A549 (cell line): ENCODE measurements at regions not wholly inside any gene's neighbourhood (a gene's known extent, or its start where the extent isn't known, plus 50 kb on each side); places are given as distances from the start of the nearest gene placed in this dataset.

ENCODE experiments used
- ATAC-seq, 2 experiments: fragments of 200-7000 bp in 1 of 2; fragments of >200 bp in 1 of 2; cut with Nextera tagmentation in 1 of 2; cut with Tn5 transposase in 1 of 2; 3 replicates each; pipeline versions ENCODE4 v1.8.0 to v1.9.1; 2018 to 2020; ENCODE audit warnings: mild to moderate bottlenecking in 1 of 2, moderate library complexity in 1 of 2
- CTCF ChIA-PET: fragments of 300-600 bp; sonication (Branson Sonifier 250); formaldehyde crosslinking; extraction: SDS; loops from one replicate; lab custom pipeline; 2021; ENCODE audit warnings: antibody characterized with exemption, inconsistent platforms; lab: Yijun Ruan, JAX
- POLR2A ChIA-PET: fragments of 350-600 bp; formaldehyde crosslinking; extraction: SDS; loops from one replicate; lab custom pipeline; 2021; ENCODE audit warnings: antibody characterized with exemption, inconsistent platforms; lab: Yijun Ruan, JAX
- DNase-seq, 2 experiments: peaks; one replicate each; pipeline versions ENCODE4 v3.0.0 to v3.0.0-alpha.2; 2011 to 2016; ENCODE audit warnings: low read depth in 1 of 2, low spot score in 1 of 2
- FAIRE-seq: peaks from 2 replicates; lab custom pipeline; 2011; peaks lifted over from hg19 to GRCh38; lab: Jason Lieb, UNC
- H3K27ac ChIP-seq, 2 experiments: fragments of >200 bp; sonication (Bioruptor Twin); formaldehyde crosslinking; 3 replicates each; pipeline ENCODE4 v1.5.1; 2016 to 2017
- H3K4me1 ChIP-seq: fragments of >200 bp; sonication (Bioruptor Twin); formaldehyde crosslinking; 3 replicates; pipeline ENCODE4 v1.6.1; 2016
- H3K4me2 ChIP-seq: fragments of >200 bp; sonication (Bioruptor Twin); formaldehyde crosslinking; 3 replicates; pipeline ENCODE4 v1.6.1; 2016
- H3K4me3 ChIP-seq: fragments of >200 bp; sonication (Bioruptor Twin); formaldehyde crosslinking; 3 replicates; pipeline ENCODE4 v1.5.1; 2016
- H3K9me3 ChIP-seq: fragments of >200 bp; sonication (Bioruptor Twin); formaldehyde crosslinking; 3 replicates; pipeline ENCODE4 v1.6.1; 2016
- BHLHE40 ChIP-seq: IDR thresholded peaks from 2 replicates; pipeline ENCODE4 v1.6.1; 2012; ENCODE audit warnings: low read depth, low read length, inconsistent platforms
- CBX2 ChIP-seq: fragments of 200-600 bp; sonication (generic); IDR thresholded peaks from 2 replicates; pipeline ENCODE4 v1.6.1; 2016; ENCODE audit warnings: low read depth, mild to moderate bottlenecking, borderline replicate concordance
- CBX8 ChIP-seq: fragments of 200-600 bp; sonication (generic); IDR thresholded peaks from 2 replicates; pipeline ENCODE4 v1.6.1; 2016
- EP300 ChIP-seq, 2 experiments: fragments of >200 bp; sonication (Bioruptor Twin); formaldehyde crosslinking; IDR thresholded peaks; 2 replicates in 1 of 2; 3 replicates in 1 of 2; pipeline ENCODE4 v1.6.1; 2016 to 2017
- ESRRA ChIP-seq: fragments of 150-350 bp; IDR thresholded peaks from 2 replicates; pipeline ENCODE4 v1.6.1; 2014; ENCODE audit warnings: mild to moderate bottlenecking, low read length, borderline replicate concordance
- FOSB ChIP-seq: fragments of 250-450 bp; sonication (Bioruptor Pico); IDR thresholded peaks from 2 replicates; pipeline ENCODE4 v1.5.0; 2020; ENCODE audit warnings: mild to moderate bottlenecking, moderate library complexity
- FOSL2 ChIP-seq, 2 experiments: fragments of 450-650 bp in 1 of 2; fragments of >200 bp in 1 of 2; sonication (Bioruptor Twin) in 1 of 2; formaldehyde crosslinking; IDR thresholded peaks; 2 replicates each; pipeline versions ENCODE4 v1.5.0 to v1.6.1; 2016 to 2020; ENCODE audit warnings: mild to moderate bottlenecking in 1 of 2, moderate library complexity in 1 of 2
- FOXS1 ChIP-seq: fragments of 250-450 bp; sonication (Bioruptor Pico); IDR thresholded peaks from 2 replicates; pipeline ENCODE4 v1.5.0; 2020; ENCODE audit warnings: mild to moderate bottlenecking, moderate library complexity
- HOXB13 ChIP-seq: fragments of 250-450 bp; sonication (Bioruptor Pico); IDR thresholded peaks from 2 replicates; pipeline ENCODE4 v1.5.0; 2020; ENCODE audit warnings: low read depth, mild to moderate bottlenecking, moderate library complexity
- JUNB ChIP-seq: fragments of >200 bp; sonication (Bioruptor Twin); formaldehyde crosslinking; IDR thresholded peaks from 2 replicates; pipeline ENCODE4 v1.6.1; 2016
- KDM5A ChIP-seq: fragments of 200-600 bp; sonication (generic); IDR thresholded peaks from 2 replicates; pipeline ENCODE4 v1.6.1; 2016; ENCODE audit warnings: antibody characterized with exemption, mild to moderate bottlenecking
- MAFK ChIP-seq: fragments of 450-650 bp; IDR thresholded peaks from 2 replicates; pipeline ENCODE4 v1.6.1; 2014; ENCODE audit not compliant: partially characterized antibody
- MAZ ChIP-seq: fragments of 150-350 bp; IDR thresholded peaks from 2 replicates; pipeline ENCODE4 v1.6.1; 2014; ENCODE audit warnings: antibody characterized with exemption, low read depth, low read length, borderline replicate concordance
- NPAS2 ChIP-seq: fragments of 250-450 bp; sonication (Bioruptor Pico); IDR thresholded peaks from 2 replicates; pipeline ENCODE4 v1.8.0; 2022; ENCODE audit warnings: mild to moderate bottlenecking, moderate library complexity, borderline replicate concordance
- NR3C1 ChIP-seq: fragments of >200 bp; sonication (Bioruptor Twin); formaldehyde crosslinking; IDR thresholded peaks from 3 replicates; pipeline ENCODE4 v1.6.1; 2017
- PHF8 ChIP-seq: fragments of 200-600 bp; sonication (generic); IDR thresholded peaks from 2 replicates; pipeline ENCODE4 v1.6.1; 2016; ENCODE audit warnings: low read depth, mild to moderate bottlenecking, antibody characterized with exemption, moderate library complexity, borderline replicate concordance
- POLR2AphosphoS2 ChIP-seq: conservative IDR thresholded peaks from 2 replicates; pipeline ENCODE4 v1.6.1; 2012; ENCODE audit warnings: low read length, improper control_type of control experiment, inconsistent platforms
- RAD21 ChIP-seq, 2 experiments: fragments of >200 bp in 1 of 2; sonication (Bioruptor Twin) in 1 of 2; formaldehyde crosslinking in 1 of 2; IDR thresholded peaks in 1 of 2; conservative IDR thresholded peaks in 1 of 2; 2 replicates in 1 of 2; 3 replicates in 1 of 2; pipeline ENCODE4 v1.6.1; 2012 to 2018; ENCODE audit warnings: inconsistent platforms in 1 of 2
- RFX5 ChIP-seq: fragments of 450-650 bp; IDR thresholded peaks from 2 replicates; pipeline ENCODE4 v1.7.1; 2014; ENCODE audit warnings: antibody characterized with exemption, mild to moderate bottlenecking, moderate library complexity
- SMC3 ChIP-seq: fragments of >200 bp; sonication (Bioruptor Twin); formaldehyde crosslinking; IDR thresholded peaks from 3 replicates; pipeline ENCODE4 v1.6.1; 2018; ENCODE audit warnings: inconsistent platforms
- ZFP36 ChIP-seq: fragments of 450-650 bp; IDR thresholded peaks from 2 replicates; pipeline ENCODE4 v1.6.1; 2014; ENCODE audit warnings: borderline replicate concordance; ENCODE audit not compliant: partially characterized antibody
- ZNF302 ChIP-seq: fragments of 250-450 bp; sonication (Bioruptor Pico); IDR thresholded peaks from 2 replicates; pipeline ENCODE4 v1.9.0; 2021; ENCODE audit warnings: inconsistent platforms, mild to moderate bottlenecking, moderate library complexity
- ZSCAN20 ChIP-seq: fragments of 250-450 bp; sonication (Bioruptor Pico); IDR thresholded peaks from 2 replicates; pipeline ENCODE4 v1.8.0; 2022; ENCODE audit warnings: mild to moderate bottlenecking, moderate library complexity
- WGBS: methylation state at CpG from one replicate; pipeline ENCODE4 v1.1.6; 2017; ENCODE audit errors: missing lambda C conversion rate; 5-methylcytosine and 5-hydroxymethylcytosine counted together
- TF ChIP-seq, protein P1 (sequence below): fragments of 450-650 bp; IDR thresholded peaks from 2 replicates; pipeline ENCODE4 v1.6.1; 2014; ENCODE audit warnings: antibody characterized with exemption
- TF ChIP-seq, protein P2 (sequence below): fragments of 250-450 bp; sonication (Bioruptor Pico); IDR thresholded peaks from 2 replicates; pipeline ENCODE4 v1.5.0; 2020; ENCODE audit warnings: low read depth, mild to moderate bottlenecking, moderate library complexity
- TF ChIP-seq, protein P3 (sequence below): fragments of >200 bp; sonication (Bioruptor Twin); formaldehyde crosslinking; IDR thresholded peaks from 3 replicates; pipeline ENCODE4 v1.6.1; 2016
- TF ChIP-seq, protein P4 (sequence below): IDR thresholded peaks from 2 replicates; pipeline ENCODE4 v1.6.1; 2012; ENCODE audit warnings: low read depth, borderline replicate concordance
- TF ChIP-seq, protein P5 (sequence below): fragments of 250-450 bp; sonication (Bioruptor Pico); IDR thresholded peaks from 2 replicates; pipeline ENCODE4 v1.5.0; 2021; ENCODE audit warnings: mild to moderate bottlenecking, moderate library complexity, borderline replicate concordance
- TF ChIP-seq, protein P6 (sequence below): fragments of >200 bp; sonication (Bioruptor Twin); formaldehyde crosslinking; IDR thresholded peaks from 2 replicates; pipeline ENCODE4 v1.6.1; 2016

DNA sequence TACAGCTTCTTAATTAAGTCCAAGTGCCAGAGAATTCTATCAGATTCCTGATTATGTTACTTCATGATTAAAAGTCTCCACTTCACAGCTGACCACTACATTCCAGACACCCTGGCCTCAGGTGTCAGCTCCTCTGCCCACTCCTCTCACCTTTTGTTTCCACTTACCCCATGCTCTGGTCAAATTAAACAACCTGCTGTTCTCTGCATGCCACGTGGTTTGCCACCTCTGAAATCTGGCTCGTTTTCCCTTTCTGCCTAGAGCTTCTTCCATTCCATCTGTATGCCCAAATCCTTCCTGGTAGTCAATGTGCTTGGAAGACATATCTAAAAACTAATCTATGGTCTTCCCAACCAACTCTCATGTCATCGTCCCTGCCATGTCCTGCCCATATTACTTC, 158.6 kb downstream of the ICE1 start:
- ChIA-PET POLR2A (no interaction called here), CTCF (no interaction called here)
- TF ChIP-seq FOXS1 (no peak), FOSL2 (IDR thresholded peaks at IDR 0.05) (no peak), FOSL2 (CRISPR knock-in tag; IDR thresholded peaks at IDR 0.05) (no peak), ESRRA (no peak), ZSCAN20 (CRISPR knock-in tag) (no peak), MAFK (no peak), HOXB13 (no peak), SMC3 (no peak), RFX5 (no peak), ZNF302 (CRISPR knock-in tag) (no peak), CBX2 (no peak), NPAS2 (CRISPR knock-in tag) (no peak)
- TF ChIP-seq, protein P1, sequence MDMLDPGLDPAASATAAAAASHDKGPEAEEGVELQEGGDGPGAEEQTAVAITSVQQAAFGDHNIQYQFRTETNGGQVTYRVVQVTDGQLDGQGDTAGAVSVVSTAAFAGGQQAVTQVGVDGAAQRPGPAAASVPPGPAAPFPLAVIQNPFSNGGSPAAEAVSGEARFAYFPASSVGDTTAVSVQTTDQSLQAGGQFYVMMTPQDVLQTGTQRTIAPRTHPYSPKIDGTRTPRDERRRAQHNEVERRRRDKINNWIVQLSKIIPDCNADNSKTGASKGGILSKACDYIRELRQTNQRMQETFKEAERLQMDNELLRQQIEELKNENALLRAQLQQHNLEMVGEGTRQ = no peak
- H3K4me2 ChIP-seq = no peak overlapping the region
- DNase-seq (no peak), ATAC-seq (no peak), FAIRE-seq (no peak)
- WGBS = 2% methylated on average over 3 of the region's 3 CpGs
- no peak overlapping the region for H3K27ac ChIP-seq
- H3K4me3 ChIP-seq = no peak overlapping the region
- H3K9me3 ChIP-seq = no peaks in the 10 kb centered on the region
- H3K4me1 ChIP-seq = no peaks in the 10 kb centered on the region

DNA sequence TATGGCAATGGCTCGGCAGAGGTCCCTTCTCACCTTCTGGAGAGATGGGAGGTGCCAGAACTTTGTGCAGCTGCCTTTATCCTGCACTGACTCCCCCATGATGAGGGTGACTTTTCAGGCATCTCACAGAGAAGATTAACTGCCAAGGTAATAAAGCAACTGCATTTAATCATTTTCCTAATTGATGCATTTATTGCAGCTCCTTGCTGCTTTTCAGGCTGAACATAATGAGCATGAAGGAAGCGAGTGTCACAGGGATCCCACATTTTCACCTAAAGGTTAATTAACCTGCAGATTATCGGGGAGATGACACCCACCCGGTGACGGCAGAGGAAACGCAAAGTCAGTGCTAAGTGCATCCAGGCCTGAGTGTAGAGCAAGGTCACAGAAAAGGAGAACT, 154.3 kb downstream of the ICE1 start:
- DNase-seq = no peak
- H3K4me2 ChIP-seq = no peak overlapping the region
- CTCF ChIA-PET = no interaction called here
- no peak overlapping the region for H3K4me3 ChIP-seq
- POLR2A ChIA-PET = no interaction called here
- ATAC-seq = no peak
- H3K4me1 ChIP-seq = no peaks in the 10 kb centered on the region
- TF ChIP-seq NR3C1 = no peak
- TF ChIP-seq, protein P2, sequence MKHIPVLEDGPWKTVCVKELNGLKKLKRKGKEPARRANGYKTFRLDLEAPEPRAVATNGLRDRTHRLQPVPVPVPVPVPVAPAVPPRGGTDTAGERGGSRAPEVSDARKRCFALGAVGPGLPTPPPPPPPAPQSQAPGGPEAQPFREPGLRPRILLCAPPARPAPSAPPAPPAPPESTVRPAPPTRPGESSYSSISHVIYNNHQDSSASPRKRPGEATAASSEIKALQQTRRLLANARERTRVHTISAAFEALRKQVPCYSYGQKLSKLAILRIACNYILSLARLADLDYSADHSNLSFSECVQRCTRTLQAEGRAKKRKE (CRISPR knock-in tag) = no peak
- no peak for TF ChIP-seq ZSCAN20 (CRISPR knock-in tag)
- TF ChIP-seq, protein P1 = no peak
- TF ChIP-seq, protein P3, sequence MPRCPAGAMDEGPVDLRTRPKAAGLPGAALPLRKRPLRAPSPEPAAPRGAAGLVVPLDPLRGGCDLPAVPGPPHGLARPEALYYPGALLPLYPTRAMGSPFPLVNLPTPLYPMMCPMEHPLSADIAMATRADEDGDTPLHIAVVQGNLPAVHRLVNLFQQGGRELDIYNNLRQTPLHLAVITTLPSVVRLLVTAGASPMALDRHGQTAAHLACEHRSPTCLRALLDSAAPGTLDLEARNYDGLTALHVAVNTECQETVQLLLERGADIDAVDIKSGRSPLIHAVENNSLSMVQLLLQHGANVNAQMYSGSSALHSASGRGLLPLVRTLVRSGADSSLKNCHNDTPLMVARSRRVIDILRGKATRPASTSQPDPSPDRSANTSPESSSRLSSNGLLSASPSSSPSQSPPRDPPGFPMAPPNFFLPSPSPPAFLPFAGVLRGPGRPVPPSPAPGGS = no peak
- no peak for TF ChIP-seq RAD21 (conservative IDR thresholded peaks at IDR 0.05 in 1 of 2, IDR thresholded peaks at IDR 0.05 in 1 of 2)
- TF ChIP-seq BHLHE40 = no peak
- TF ChIP-seq HOXB13 = no peak
- no peak for TF ChIP-seq CBX8
- TF ChIP-seq, protein P4, sequence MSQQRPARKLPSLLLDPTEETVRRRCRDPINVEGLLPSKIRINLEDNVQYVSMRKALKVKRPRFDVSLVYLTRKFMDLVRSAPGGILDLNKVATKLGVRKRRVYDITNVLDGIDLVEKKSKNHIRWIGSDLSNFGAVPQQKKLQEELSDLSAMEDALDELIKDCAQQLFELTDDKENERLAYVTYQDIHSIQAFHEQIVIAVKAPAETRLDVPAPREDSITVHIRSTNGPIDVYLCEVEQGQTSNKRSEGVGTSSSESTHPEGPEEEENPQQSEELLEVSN = no peak
- no peak for FAIRE-seq
- WGBS = 25% methylated on average over 6 of the region's 6 CpGs
- no peaks in the 10 kb centered on the region for H3K9me3 ChIP-seq
- no peak overlapping the region for H3K27ac ChIP-seq

DNA sequence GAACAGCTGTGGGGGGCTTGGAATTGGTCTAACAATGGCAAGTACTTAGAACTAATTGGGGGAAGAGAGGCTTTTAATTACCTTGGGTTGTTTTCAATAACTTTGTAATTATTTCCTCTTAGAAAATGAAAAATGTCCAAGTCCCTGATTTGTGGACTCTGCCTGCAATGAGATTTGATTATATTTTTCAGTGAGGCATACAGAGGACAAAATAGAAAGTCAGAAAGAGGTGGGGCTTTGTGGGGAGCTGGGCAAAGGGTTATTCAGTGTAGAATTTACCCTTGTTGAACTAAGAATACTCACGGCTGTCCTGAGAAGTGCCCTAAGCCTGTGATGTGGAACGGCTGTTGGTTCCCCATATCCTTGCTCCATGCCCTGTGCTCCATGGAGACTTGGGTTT, 153.0 kb downstream of the ICE1 start:
- DNase-seq (no peak), ATAC-seq (no peak), FAIRE-seq (no peak)
- no peaks in the 10 kb centered on the region for H3K9me3 ChIP-seq
- ChIA-PET CTCF (no interaction called here), POLR2A (no interaction called here)
- no peaks in the 10 kb centered on the region for H3K4me1 ChIP-seq
- no peak overlapping the region for H3K4me3 ChIP-seq
- H3K27ac ChIP-seq = no peak overlapping the region
- 2% methylated on average over 2 of the region's 2 CpGs for WGBS
- no peak overlapping the region for H3K4me2 ChIP-seq
- TF ChIP-seq EP300 (IDR thresholded peaks at IDR 0.05) (no peak), FOSB (no peak), CBX8 (no peak), ZFP36 (no peak), BHLHE40 (no peak), KDM5A (no peak), JUNB (no peak), ESRRA (no peak), MAZ (no peak), ZNF302 (CRISPR knock-in tag) (no peak), POLR2AphosphoS2 (no peak), PHF8 (no peak)
- TF ChIP-seq, protein P5, sequence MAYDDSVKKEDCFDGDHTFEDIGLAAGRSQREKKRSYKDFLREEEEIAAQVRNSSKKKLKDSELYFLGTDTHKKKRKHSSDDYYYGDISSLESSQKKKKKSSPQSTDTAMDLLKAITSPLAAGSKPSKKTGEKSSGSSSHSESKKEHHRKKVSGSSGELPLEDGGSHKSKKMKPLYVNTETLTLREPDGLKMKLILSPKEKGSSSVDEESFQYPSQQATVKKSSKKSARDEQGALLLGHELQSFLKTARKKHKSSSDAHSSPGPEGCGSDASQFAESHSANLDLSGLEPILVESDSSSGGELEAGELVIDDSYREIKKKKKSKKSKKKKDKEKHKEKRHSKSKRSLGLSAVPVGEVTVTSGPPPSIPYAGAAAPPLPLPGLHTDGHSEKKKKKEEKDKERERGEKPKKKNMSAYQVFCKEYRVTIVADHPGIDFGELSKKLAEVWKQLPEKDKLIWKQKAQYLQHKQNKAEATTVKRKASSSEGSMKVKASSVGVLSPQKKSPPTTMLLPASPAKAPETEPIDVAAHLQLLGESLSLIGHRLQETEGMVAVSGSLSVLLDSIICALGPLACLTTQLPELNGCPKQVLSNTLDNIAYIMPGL (CRISPR knock-in tag) = no peak
- TF ChIP-seq, protein P6, sequence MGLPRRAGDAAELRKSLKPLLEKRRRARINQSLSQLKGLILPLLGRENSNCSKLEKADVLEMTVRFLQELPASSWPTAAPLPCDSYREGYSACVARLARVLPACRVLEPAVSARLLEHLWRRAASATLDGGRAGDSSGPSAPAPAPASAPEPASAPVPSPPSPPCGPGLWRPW = no peak
